WERI-Rb-1 (cell line): ENCODE measurements at regions not wholly inside any gene's neighbourhood (a gene's known extent, or its start where the extent isn't known, plus 50 kb on each side); places are given as distances from the start of the nearest gene placed in this dataset.

Source experiments
- DNase-seq: peaks from one replicate; pipeline ENCODE4 v3.0.0-alpha.2; 2020
- H3K27ac ChIP-seq: fragments of 250-450 bp; sonication (Bioruptor Pico); 2 replicates; pipeline ENCODE4 v1.5.1; 2020; ENCODE audit warnings: mild to moderate bottlenecking, moderate library complexity
- H3K27me3 ChIP-seq: fragments of 250-450 bp; sonication (Bioruptor Pico); 2 replicates; pipeline ENCODE4 v1.5.1; 2021; ENCODE audit warnings: mild to moderate bottlenecking, low read depth, moderate library complexity; ENCODE audit not compliant: insufficient read depth, severe bottlenecking
- H3K36me3 ChIP-seq: fragments of 250-450 bp; sonication (Bioruptor Pico); 2 replicates; pipeline ENCODE4 v1.5.1; 2020; ENCODE audit warnings: mild to moderate bottlenecking, moderate library complexity
- H3K4me3 ChIP-seq: 2 replicates; pipeline ENCODE4 v1.5.1; 2011; ENCODE audit warnings: low read depth, mild to moderate bottlenecking, control low read depth, low read length
- H3K9me3 ChIP-seq: fragments of 250-450 bp; sonication (Bioruptor Pico); 2 replicates; pipeline ENCODE4 v1.5.1; 2021; ENCODE audit warnings: mild to moderate bottlenecking, moderate library complexity; ENCODE audit not compliant: severe bottlenecking
- CTCF ChIP-seq: IDR thresholded peaks from 2 replicates; pipeline ENCODE4 v1.5.1; 2011; ENCODE audit warnings: low read depth, mild to moderate bottlenecking, control low read depth, inconsistent platforms, low read length

DNA sequence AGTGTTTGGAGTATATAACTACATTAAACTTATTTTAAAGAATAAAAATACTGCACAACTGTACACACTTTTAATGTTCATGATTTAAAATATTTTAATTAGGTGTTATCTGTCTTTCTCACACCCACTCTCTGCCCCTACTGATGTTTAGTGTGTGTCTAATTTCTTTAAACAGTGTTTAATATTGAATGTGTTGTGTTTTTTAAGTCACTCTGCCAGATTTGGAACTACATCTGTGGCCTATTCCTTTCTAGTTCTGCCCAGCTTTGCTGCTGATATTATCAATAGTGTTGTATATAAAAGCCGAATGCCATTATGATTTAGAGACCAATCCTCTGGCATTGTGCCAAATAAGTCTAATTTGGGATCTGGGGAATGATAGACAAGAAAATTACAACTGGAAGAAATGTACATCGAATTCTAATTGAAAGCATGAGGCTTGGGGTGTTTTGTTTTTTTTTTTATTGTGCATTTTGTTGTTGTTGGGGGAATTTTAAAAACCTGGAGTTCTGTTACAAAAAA lies 398.0 kb downstream of the CPS1 start:
- no peak for TF ChIP-seq CTCF
- no peak for DNase-seq
- H3K4me3 ChIP-seq: no peak overlapping the region
- no peaks in the 10 kb centered on the region for H3K36me3 ChIP-seq
- no peaks in the 10 kb centered on the region for H3K27me3 ChIP-seq
- no peak overlapping the region for H3K27ac ChIP-seq
- no peaks in the 10 kb centered on the region for H3K9me3 ChIP-seq

DNA sequence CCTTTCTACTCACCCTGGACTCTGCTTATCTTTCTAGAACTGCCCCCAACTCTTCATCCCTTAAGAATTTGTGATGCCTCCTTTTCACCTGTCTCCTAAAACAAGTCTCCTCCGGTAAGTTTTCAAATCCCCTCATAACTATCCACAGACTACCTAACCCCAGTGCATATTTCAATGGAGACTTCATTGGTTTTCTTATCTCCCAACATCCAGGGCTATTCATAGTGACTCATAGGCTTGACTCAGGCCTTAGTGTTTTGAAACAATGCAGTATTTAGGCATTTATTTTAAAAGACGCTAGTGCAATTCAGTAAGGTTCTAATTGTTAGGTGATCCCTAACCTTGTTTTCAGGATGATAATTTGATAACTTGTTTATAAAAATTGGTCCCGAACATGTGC lies 399.2 kb downstream of the CPS1 start:
- DNase-seq: no peak
- Histone ChIP-seq H3K9me3 (no peaks in the 10 kb centered on the region), H3K36me3 (no peaks in the 10 kb centered on the region), H3K4me3 (no peak overlapping the region), H3K27ac (no peak overlapping the region), H3K27me3 (no peaks in the 10 kb centered on the region)
- no peak for TF ChIP-seq CTCF

DNA sequence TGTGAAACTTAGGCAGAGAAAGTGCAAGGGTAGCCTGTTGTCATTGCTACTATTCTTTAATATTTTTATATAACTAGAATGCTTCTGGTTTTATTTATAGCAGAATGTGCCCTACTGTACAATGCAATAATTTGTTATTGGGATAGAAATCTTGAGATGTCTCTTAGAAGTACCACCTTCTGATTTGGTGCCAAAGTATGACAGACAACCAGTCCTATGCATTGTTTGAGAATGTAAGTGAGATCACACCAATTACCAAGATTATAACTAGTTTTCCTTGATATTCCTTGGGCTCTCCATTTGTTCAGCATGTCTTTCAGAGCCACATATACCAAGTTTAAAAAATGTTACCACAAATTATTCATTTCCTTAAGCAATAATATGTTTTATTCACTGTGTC lies 399.7 kb downstream of the CPS1 start:
- no peak for TF ChIP-seq CTCF
- no peak for DNase-seq
- Histone ChIP-seq H3K27me3 (no peaks in the 10 kb centered on the region), H3K36me3 (no peaks in the 10 kb centered on the region), H3K4me3 (no peak overlapping the region), H3K27ac (no peak overlapping the region), H3K9me3 (no peaks in the 10 kb centered on the region)

- no peak for TF ChIP-seq CTCF
- H3K9me3 ChIP-seq: no peaks in the 10 kb centered on the region
These were observed 404.9 kb downstream of the CPS1 start for GRCh38 chr2:210961249-210961648.

GRCh38 chr2:210963386-210963785 lies 407.0 kb downstream of the CPS1 start:
- Histone ChIP-seq H3K27ac (no peak overlapping the region), H3K9me3 (no peaks in the 10 kb centered on the region), H3K27me3 (no peaks in the 10 kb centered on the region), H3K4me3 (no peak overlapping the region), H3K36me3 (no peaks in the 10 kb centered on the region)
- TF ChIP-seq CTCF: no peak
- no peak for DNase-seq

More at GRCh38 chr2:210961249-210961648, 404.9 kb downstream of the CPS1 start:
- Histone ChIP-seq H3K27ac (no peak overlapping the region), H3K36me3 (no peaks in the 10 kb centered on the region), H3K4me3 (no peak overlapping the region), H3K27me3 (no peaks in the 10 kb centered on the region)
- DNase-seq: no peak

GRCh38 chr2:210964141-210964764 lies 407.9 kb downstream of the CPS1 start:
- no peak for DNase-seq
- no peaks in the 10 kb centered on the region for H3K27me3 ChIP-seq
- no peak overlapping the region for H3K27ac ChIP-seq
- H3K4me3 ChIP-seq: no peak overlapping the region
- H3K36me3 ChIP-seq: no peaks in the 10 kb centered on the region
- TF ChIP-seq CTCF: no peak
- no peaks in the 10 kb centered on the region for H3K9me3 ChIP-seq
